Mucosa of stomach (tissue), 1 donor: ENCODE measurements at regions not wholly inside any gene's neighbourhood (a gene's known extent, or its start where the extent isn't known, plus 50 kb on each side); places are given as distances from the start of the nearest gene placed in this dataset.

ENCODE experiments used
- H3K27me3 ChIP-seq: one replicate; pipeline ENCODE4 v1.7.0; 2013; ENCODE audit warnings: mild to moderate bottlenecking, low read length; ENCODE audit not compliant: control insufficient read depth, insufficient read depth
- H3K36me3 ChIP-seq: one replicate; pipeline ENCODE4 v1.7.0; 2013; ENCODE audit warnings: low read length; ENCODE audit not compliant: control insufficient read depth, insufficient read depth
- H3K4me1 ChIP-seq: one replicate; pipeline ENCODE4 v1.7.0; 2013; ENCODE audit warnings: mild to moderate bottlenecking, low read length; ENCODE audit not compliant: control insufficient read depth, insufficient read depth
- H3K4me3 ChIP-seq: one replicate; pipeline ENCODE4 v1.7.0; 2013; ENCODE audit warnings: low read length
- H3K9ac ChIP-seq: one replicate; pipeline ENCODE4 v1.7.0; 2013; ENCODE audit warnings: mild to moderate bottlenecking, low read length, moderate library complexity
- H3K9me3 ChIP-seq: one replicate; pipeline ENCODE4 v1.7.0; 2013; ENCODE audit warnings: mild to moderate bottlenecking, low read length, moderate library complexity; ENCODE audit not compliant: control insufficient read depth
- donor health status: Pancreatic carcinoma.

DNA sequence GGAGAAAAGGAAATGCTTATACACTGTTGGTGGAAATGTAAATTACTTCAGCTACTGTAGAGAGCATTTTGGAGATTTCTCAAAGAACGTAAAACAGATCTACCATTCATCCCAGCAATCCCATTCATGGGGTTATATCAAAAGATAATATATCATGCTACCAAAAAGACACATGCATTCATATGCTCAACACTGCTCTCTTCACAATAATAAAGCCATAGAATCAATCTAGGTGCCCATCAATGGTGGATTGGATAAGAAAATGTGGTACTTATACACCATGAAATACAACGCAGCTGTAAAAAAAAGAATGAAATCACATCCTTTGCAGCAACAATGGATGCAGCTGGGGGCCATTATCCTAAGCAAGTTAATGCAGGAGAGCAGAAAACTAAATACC is 1487.7 kb upstream of the SEL1L start:
- no peaks in the 10 kb centered on the region for H3K36me3 ChIP-seq
- no peaks in the 10 kb centered on the region for H3K27me3 ChIP-seq
- H3K4me1 ChIP-seq: no peaks in the 10 kb centered on the region
- no peaks in the 10 kb centered on the region for H3K9me3 ChIP-seq
- H3K9ac ChIP-seq: no peak overlapping the region
- no peak overlapping the region for H3K4me3 ChIP-seq

DNA sequence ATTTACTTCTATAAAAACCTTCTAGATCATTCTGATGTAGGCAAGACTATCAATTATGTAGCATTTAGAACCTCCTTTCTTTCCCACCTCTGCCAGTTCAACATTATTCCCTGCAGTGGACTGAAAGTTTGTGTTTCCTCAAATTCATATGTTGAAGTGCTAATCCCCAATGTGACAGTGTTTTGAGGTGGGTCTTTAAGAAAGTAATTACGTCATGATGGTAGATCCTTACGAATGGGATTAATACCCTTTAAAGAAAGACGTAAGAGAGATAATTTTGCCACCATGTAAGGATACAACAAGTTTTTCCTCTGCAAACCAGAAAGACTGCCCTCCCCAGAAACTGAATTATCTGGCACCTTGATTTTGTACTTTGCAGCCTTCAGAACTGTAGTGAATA is 1489.7 kb upstream of the SEL1L start:
- Histone ChIP-seq H3K4me1 (no peaks in the 10 kb centered on the region), H3K27me3 (no peaks in the 10 kb centered on the region), H3K9me3 (no peaks in the 10 kb centered on the region), H3K9ac (no peak overlapping the region), H3K4me3 (no peak overlapping the region), H3K36me3 (no peaks in the 10 kb centered on the region)

DNA sequence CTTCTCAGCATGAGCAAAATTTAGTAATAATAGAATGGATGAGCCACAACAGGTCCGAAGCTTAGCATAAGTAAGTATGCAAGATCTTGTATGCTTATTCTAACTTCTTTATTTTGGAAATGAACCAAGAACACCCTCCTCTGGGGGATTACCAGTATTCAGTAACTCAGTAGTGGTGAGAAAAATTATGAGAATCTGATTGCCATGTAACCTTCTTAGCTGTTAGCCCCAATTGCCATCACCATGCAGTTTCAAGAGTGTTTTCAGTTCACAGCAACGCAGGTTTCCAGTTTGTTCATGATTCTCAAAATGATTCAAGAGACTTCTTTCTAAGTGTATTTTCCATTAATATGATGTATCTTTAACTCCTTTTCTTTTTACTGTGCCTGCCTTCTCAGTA is 1507.6 kb upstream of the SEL1L start:
- Histone ChIP-seq H3K9ac (no peak overlapping the region), H3K27me3 (no peaks in the 10 kb centered on the region), H3K4me1 (no peaks in the 10 kb centered on the region), H3K9me3 (no peaks in the 10 kb centered on the region), H3K4me3 (no peak overlapping the region), H3K36me3 (no peaks in the 10 kb centered on the region)

GRCh38 chr14:83042858-83043257 is 1509.2 kb upstream of the SEL1L start:
- Histone ChIP-seq H3K4me3 (no peak overlapping the region), H3K36me3 (no peaks in the 10 kb centered on the region), H3K27me3 (no peaks in the 10 kb centered on the region), H3K9ac (no peak overlapping the region), H3K4me1 (no peaks in the 10 kb centered on the region), H3K9me3 (no peaks in the 10 kb centered on the region)

- no peak overlapping the region for H3K9ac ChIP-seq
- no peak overlapping the region for H3K4me3 ChIP-seq
- H3K9me3 ChIP-seq: no peaks in the 10 kb centered on the region
- H3K36me3 ChIP-seq: no peaks in the 10 kb centered on the region
- H3K27me3 ChIP-seq: no peaks in the 10 kb centered on the region
- no peaks in the 10 kb centered on the region for H3K4me1 ChIP-seq
These were observed 1510.3 kb upstream of the SEL1L start for GRCh38 chr14:83044001-83044400.

DNA sequence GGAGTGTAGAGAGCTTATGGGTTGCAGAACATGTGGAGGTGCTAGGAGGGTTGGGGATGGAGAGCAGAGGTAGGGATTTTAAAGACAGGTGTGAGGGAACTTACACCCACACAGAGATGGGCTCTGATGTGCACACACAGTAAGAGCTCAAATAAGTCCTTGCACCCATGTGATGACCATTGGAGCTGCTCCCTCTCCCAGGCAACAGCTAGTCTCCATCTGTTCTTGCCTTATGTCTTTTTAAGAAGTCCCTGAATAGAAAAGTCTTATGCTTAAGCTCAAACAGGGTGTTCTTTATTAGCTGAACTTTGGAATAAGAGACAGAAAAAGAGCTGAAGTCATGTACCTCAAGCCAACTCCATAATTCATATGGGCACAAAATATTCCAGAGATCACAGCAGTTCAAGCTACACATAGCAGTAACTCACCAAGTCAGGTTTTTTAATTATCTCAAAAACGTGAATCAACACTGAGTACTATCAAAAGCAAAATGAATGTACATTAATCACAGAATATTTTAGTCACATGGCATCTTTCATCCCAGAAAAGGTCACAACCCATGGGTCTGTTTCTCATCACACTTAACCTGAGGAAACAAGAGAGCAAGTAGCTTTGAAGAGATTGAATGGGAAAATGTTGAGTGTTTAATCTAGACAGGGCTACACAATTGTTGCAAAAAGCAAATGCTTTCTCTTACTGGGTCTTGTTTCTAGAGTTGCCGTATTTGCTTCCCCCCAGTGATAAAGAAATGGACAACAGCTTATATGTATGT is 1513.6 kb upstream of the SEL1L start:
- Histone ChIP-seq H3K4me1 (no peaks in the 10 kb centered on the region), H3K27me3 (no peaks in the 10 kb centered on the region), H3K36me3 (no peaks in the 10 kb centered on the region), H3K9me3 (no peaks in the 10 kb centered on the region), H3K4me3 (no peak overlapping the region), H3K9ac (no peak overlapping the region)

- Histone ChIP-seq H3K9ac (no peak overlapping the region), H3K36me3 (no peaks in the 10 kb centered on the region), H3K9me3 (no peaks in the 10 kb centered on the region), H3K27me3 (no peaks in the 10 kb centered on the region), H3K4me1 (no peaks in the 10 kb centered on the region), H3K4me3 (no peak overlapping the region)
These were observed 1519.5 kb upstream of the SEL1L start for GRCh38 chr14:83053022-83053710.

DNA sequence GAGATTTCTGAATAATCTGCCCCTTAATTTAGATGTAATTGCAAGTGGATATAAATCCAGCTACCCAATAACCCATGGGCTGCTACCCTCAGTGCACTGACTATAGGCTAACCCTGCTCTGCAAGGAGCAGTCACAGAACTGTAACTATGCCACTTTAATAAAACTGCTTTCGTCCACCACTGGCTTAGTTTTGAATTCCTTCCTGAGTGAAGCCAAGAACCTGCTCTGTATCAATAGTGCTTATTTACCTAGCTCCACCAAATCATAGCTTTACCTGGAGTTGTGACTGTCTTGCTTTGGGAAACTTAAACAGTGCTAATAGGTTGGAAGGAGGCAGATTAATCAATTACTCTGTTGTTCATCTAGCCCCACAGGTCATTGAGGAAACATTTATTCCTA is 1524.4 kb upstream of the SEL1L start:
- Histone ChIP-seq H3K36me3 (no peaks in the 10 kb centered on the region), H3K9me3 (no peaks in the 10 kb centered on the region), H3K4me3 (no peak overlapping the region), H3K4me1 (no peaks in the 10 kb centered on the region), H3K9ac (no peak overlapping the region), H3K27me3 (no peaks in the 10 kb centered on the region)

GRCh38 chr14:83071888-83072501 is 1538.3 kb upstream of the SEL1L start:
- no peak overlapping the region for H3K4me3 ChIP-seq
- no peaks in the 10 kb centered on the region for H3K4me1 ChIP-seq
- H3K36me3 ChIP-seq: no peaks in the 10 kb centered on the region
- no peaks in the 10 kb centered on the region for H3K9me3 ChIP-seq
- no peak overlapping the region for H3K9ac ChIP-seq
- H3K27me3 ChIP-seq: no peaks in the 10 kb centered on the region

DNA sequence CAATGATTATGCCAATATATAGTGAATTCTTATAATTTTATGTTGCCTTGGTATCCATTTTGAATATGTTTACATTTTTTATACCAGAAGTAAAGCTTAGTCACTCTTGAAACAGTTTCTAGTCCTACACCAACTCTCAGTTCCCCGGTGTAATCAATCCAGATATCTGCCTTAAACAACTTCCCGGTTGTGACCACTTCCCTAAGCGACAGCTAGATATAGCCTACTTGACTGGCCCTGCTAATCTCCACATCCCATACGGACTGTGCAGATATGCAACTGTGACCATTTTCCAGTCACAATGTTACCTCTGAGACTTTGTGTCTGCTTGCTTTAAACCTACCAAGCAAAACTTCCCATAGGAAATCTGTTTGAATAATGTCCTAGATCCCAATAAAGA is 1551.5 kb upstream of the SEL1L start:
- no peaks in the 10 kb centered on the region for H3K36me3 ChIP-seq
- no peak overlapping the region for H3K9ac ChIP-seq
- H3K27me3 ChIP-seq: no peaks in the 10 kb centered on the region
- no peaks in the 10 kb centered on the region for H3K9me3 ChIP-seq
- H3K4me3 ChIP-seq: no peak overlapping the region
- H3K4me1 ChIP-seq: no peaks in the 10 kb centered on the region

GRCh38 chr14:83085725-83086124 is 1552.1 kb upstream of the SEL1L start:
- H3K4me3 ChIP-seq: no peak overlapping the region
- H3K9me3 ChIP-seq: no peaks in the 10 kb centered on the region
- H3K4me1 ChIP-seq: no peaks in the 10 kb centered on the region
- no peaks in the 10 kb centered on the region for H3K27me3 ChIP-seq
- H3K36me3 ChIP-seq: no peaks in the 10 kb centered on the region
- no peak overlapping the region for H3K9ac ChIP-seq
